PC-3 (cell line): ENCODE measurements at regions not wholly inside any gene's neighbourhood (a gene's known extent, or its start where the extent isn't known, plus 50 kb on each side); places are given as distances from the start of the nearest gene placed in this dataset.

Experiments used
- ATAC-seq: fragments of 200-7000 bp; cut with Tn5 transposase; 2 replicates; pipeline ENCODE4 v1.9.1; 2020; ENCODE audit warnings: mild to moderate bottlenecking, moderate library complexity
- BruUV-seq: library from RNA; stranded (reverse); fragments of 400-500 nt; replicated peaks from 2 replicates; lab custom pipeline; 2021; lab: Mats Ljungman, UMichigan
- CTCF ChIA-PET: fragments of 300-600 bp; sonication (Branson Sonifier 250); formaldehyde crosslinking; loops from one replicate; lab custom pipeline; 2022; ENCODE audit warnings: antibody characterized with exemption; lab: Charles Lee
- POLR2A ChIA-PET: fragments of 300-600 bp; sonication (Branson Sonifier 250); formaldehyde crosslinking; loops from one replicate; lab custom pipeline; 2022; ENCODE audit warnings: antibody characterized with exemption; ENCODE audit not compliant: unreplicated experiment; lab: Charles Lee
- DNase-seq: peaks from one replicate; pipeline ENCODE4 v3.0.0-alpha.2; 2015
- H2AFZ ChIP-seq: fragments of 300-600 bp; sonication (generic); 2 replicates; pipeline ENCODE4 v1.6.0; 2016; ENCODE audit warnings: antibody characterized with exemption, low read length
- H3F3A ChIP-seq: fragments of 300-600 bp; sonication (generic); one replicate; pipeline ENCODE4 v1.6.0; 2017; ENCODE audit warnings: antibody characterized with exemption, low read length, control low read depth, mild to moderate bottlenecking; ENCODE audit not compliant: unreplicated experiment
- H3K27ac ChIP-seq: fragments of 300-600 bp; sonication (generic); 2 replicates; pipeline ENCODE4 v1.5.1; 2016; ENCODE audit warnings: mild to moderate bottlenecking, low read length
- H3K27me3 ChIP-seq: fragments of 300-600 bp; sonication (generic); 2 replicates; pipeline ENCODE4 v1.6.1; 2016; ENCODE audit warnings: low read length, mixed read lengths
- H3K36me3 ChIP-seq: fragments of 300-600 bp; sonication (generic); 2 replicates; pipeline ENCODE4 v1.6.1; 2016; ENCODE audit warnings: low read depth, mixed run types, low read length, mixed read lengths
- H3K4me1 ChIP-seq: fragments of 300-600 bp; sonication (generic); 2 replicates; pipeline ENCODE4 v1.5.1; 2016; ENCODE audit warnings: low read length; ENCODE audit not compliant: insufficient read depth
- H3K4me2 ChIP-seq: fragments of 300-600 bp; sonication (generic); 2 replicates; pipeline ENCODE4 v1.6.0; 2016; ENCODE audit warnings: low read length
- H3K4me3 ChIP-seq: fragments of 300-600 bp; sonication (generic); 2 replicates; pipeline ENCODE4 v1.5.1; 2016; ENCODE audit warnings: mild to moderate bottlenecking, low read length, mixed read lengths
- H3K79me2 ChIP-seq: fragments of 300-600 bp; sonication (generic); 2 replicates; pipeline ENCODE4 v1.6.1; 2017; ENCODE audit warnings: low read length, mixed read lengths
- H3K9ac ChIP-seq: fragments of 300-600 bp; sonication (generic); 2 replicates; pipeline ENCODE4 v1.6.0; 2016; ENCODE audit warnings: mild to moderate bottlenecking, low read length
- H3K9me2 ChIP-seq: fragments of 300-600 bp; sonication (generic); replicated peaks from 2 replicates; pipeline ENCODE4 v1.6.1; 2016; ENCODE audit warnings: mixed run types, low read length, mixed read lengths
- H3K9me3 ChIP-seq: fragments of 300-600 bp; sonication (generic); 2 replicates; pipeline ENCODE4 v1.6.1; 2016; ENCODE audit warnings: low read length, mixed read lengths
- H4K20me1 ChIP-seq: fragments of 300-600 bp; sonication (generic); 2 replicates; pipeline ENCODE4 v1.6.1; 2016; ENCODE audit warnings: low read length, mixed read lengths
- EZH2 ChIP-seq: fragments of 300-600 bp; sonication (generic); IDR thresholded peaks from one replicate; pipeline ENCODE4 v1.6.1; 2017; ENCODE audit warnings: antibody characterized with exemption, mild to moderate bottlenecking, low read length; ENCODE audit not compliant: unreplicated experiment
- EZH2phosphoT487 ChIP-seq: fragments of 300-600 bp; sonication (generic); IDR thresholded peaks from 2 replicates; pipeline ENCODE4 v1.6.1; 2018; ENCODE audit warnings: mild to moderate bottlenecking, antibody characterized with exemption, low read length, borderline replicate concordance
- intact Hi-C: fragments of 100-400 bp; cut with micrococcal nuclease; formaldehyde crosslinking; loops from 2 replicates; pipeline ENCODE4 v1.9.0; 2023
- TF ChIP-seq, protein P1 (sequence below): fragments of 300-600 bp; sonication (generic); conservative IDR thresholded peaks from 2 replicates; pipeline ENCODE4 v1.5.1; 2017; ENCODE audit warnings: antibody characterized with exemption, low read depth, mild to moderate bottlenecking, low read length

DNA sequence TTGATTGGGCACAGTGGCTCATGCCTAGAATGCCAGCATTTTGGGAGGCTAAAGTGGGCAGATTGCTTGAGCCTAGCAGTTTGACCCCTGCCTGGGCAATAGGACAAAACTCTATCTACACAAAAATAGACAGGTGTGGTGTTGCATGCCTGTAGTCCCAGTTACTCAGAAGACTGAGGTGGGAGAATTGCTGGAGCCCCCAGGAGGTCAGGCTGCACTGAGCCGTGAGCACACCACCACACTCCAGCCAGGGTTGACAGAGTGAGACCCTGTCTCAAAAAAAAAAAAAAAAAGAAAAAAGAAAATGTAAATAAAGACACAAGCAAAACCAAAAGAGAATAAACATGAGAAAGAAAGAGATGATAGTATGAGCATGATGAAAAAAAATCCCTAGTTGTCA lies 802.4 kb upstream of the ANO3 start:
- Histone ChIP-seq H3K9ac (no peak overlapping the region), H4K20me1 (no peaks in the 10 kb centered on the region), H3K79me2 (no peaks in the 10 kb centered on the region), H3K4me1 (no peaks in the 10 kb centered on the region), H3F3A (no peaks in the 10 kb centered on the region), H3K4me3 (no peak overlapping the region), H3K9me3 (no peaks in the 10 kb centered on the region), H3K36me3 (no peaks in the 10 kb centered on the region), H3K27me3 (no peaks in the 10 kb centered on the region), H3K27ac (no peak overlapping the region), H3K4me2 (no peak overlapping the region), H3K9me2 (no peaks in the 10 kb centered on the region), H2AFZ (no peak overlapping the region)
- intact Hi-C loops: no loop called here
- no TSS peak for BruUV-seq
- CTCF ChIA-PET: no interaction called here
- DNase-seq (no peak), ATAC-seq (no peak)
- TF ChIP-seq EZH2 (no peak), EZH2phosphoT487 (no peak)
- TF ChIP-seq, protein P1, sequence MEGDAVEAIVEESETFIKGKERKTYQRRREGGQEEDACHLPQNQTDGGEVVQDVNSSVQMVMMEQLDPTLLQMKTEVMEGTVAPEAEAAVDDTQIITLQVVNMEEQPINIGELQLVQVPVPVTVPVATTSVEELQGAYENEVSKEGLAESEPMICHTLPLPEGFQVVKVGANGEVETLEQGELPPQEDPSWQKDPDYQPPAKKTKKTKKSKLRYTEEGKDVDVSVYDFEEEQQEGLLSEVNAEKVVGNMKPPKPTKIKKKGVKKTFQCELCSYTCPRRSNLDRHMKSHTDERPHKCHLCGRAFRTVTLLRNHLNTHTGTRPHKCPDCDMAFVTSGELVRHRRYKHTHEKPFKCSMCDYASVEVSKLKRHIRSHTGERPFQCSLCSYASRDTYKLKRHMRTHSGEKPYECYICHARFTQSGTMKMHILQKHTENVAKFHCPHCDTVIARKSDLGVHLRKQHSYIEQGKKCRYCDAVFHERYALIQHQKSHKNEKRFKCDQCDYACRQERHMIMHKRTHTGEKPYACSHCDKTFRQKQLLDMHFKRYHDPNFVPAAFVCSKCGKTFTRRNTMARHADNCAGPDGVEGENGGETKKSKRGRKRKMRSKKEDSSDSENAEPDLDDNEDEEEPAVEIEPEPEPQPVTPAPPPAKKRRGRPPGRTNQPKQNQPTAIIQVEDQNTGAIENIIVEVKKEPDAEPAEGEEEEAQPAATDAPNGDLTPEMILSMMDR: no peak
- POLR2A ChIA-PET: no interaction called here

DNA sequence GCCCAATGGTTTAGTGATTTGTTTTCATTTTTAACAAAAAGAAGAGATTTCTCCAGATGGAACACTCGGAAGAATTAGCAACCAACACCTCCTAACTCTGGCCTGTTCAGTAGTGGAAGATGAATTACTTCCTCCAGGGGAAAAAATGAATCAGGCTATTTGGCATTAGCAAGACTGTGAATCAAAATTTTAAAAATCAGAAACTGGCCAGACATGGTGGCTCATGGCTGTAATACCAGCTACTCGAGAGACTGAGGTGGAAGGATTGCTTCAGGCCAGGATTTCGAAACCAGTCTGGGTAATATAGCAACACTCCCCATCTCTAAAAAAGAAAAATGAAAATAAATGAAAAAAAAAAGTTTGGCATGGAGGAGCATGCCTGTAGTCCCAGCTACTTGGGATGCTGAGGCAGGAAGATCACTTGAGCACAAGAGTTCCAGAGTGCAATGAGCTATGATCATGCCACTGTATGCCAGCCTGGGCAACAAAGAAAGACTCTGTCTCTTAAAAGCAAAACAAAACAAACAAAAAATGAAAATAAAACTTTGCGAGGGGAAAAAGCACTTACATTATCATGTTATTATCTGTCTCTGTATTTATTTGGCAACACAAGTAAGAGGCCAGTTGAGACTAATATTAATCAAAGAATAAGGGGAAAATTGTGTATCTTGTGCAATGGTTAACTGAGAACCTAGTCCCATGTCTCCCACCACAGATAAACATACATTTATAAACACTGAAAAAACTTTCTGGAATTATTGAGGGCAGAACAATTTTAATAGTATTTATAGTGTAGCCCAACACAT lies 796.3 kb upstream of the ANO3 start:
- intact Hi-C loops: no loop called here
- no peaks in the 10 kb centered on the region for H3K4me1 ChIP-seq
- no peak overlapping the region for H3K4me2 ChIP-seq
- BruUV-seq: no TSS peak
- no peaks in the 10 kb centered on the region for H3F3A ChIP-seq
- no peak overlapping the region for H3K27ac ChIP-seq
- no peaks in the 10 kb centered on the region for H3K9me3 ChIP-seq
- no peak overlapping the region for H3K4me3 ChIP-seq
- H3K36me3 ChIP-seq: no peaks in the 10 kb centered on the region
- no peaks in the 10 kb centered on the region for H3K79me2 ChIP-seq
- ChIA-PET CTCF (no interaction called here), POLR2A (no interaction called here)
- no peaks in the 10 kb centered on the region for H3K27me3 ChIP-seq
- H3K9me2 ChIP-seq: no peaks in the 10 kb centered on the region
- TF ChIP-seq, protein P1: no peak
- TF ChIP-seq EZH2phosphoT487 (no peak), EZH2 (no peak)
- no peaks in the 10 kb centered on the region for H4K20me1 ChIP-seq
- DNase-seq: no peak
- H2AFZ ChIP-seq: no peak overlapping the region
- H3K9ac ChIP-seq: no peak overlapping the region
- ATAC-seq: no peak; the same call in 1 of the 2 replicates

DNA sequence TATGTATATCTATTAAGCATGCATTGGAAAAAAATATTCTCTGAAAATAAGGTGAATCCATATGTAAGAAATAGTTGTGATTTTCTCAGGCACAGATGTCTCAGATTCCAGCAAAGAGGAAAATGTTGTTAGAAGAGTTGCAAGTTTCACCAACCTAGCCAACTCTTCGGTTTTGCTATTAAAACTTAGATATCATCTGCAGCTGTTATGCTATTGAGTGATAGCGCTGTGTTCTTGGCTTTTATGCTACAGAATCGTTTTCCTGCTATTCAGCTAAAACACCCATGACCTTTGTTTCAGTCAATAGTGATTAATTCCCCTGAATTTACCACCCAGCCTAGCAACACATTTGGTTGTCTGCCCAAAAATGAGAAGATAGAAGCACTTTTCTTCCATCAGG lies 795.6 kb upstream of the ANO3 start:
- Histone ChIP-seq H4K20me1 (no peaks in the 10 kb centered on the region), H3F3A (no peaks in the 10 kb centered on the region), H3K9me2 (no peaks in the 10 kb centered on the region), H2AFZ (no peak overlapping the region), H3K9me3 (no peaks in the 10 kb centered on the region), H3K4me1 (no peaks in the 10 kb centered on the region), H3K4me2 (no peak overlapping the region), H3K9ac (no peak overlapping the region), H3K79me2 (no peaks in the 10 kb centered on the region), H3K4me3 (no peak overlapping the region), H3K27ac (no peak overlapping the region), H3K27me3 (no peaks in the 10 kb centered on the region), H3K36me3 (no peaks in the 10 kb centered on the region)
- ATAC-seq: no peak
- ChIA-PET POLR2A (no interaction called here), CTCF (no interaction called here)
- DNase-seq: no peak
- intact Hi-C loops: no loop called here
- TF ChIP-seq EZH2 (no peak), EZH2phosphoT487 (no peak)
- TF ChIP-seq, protein P1: no peak
- BruUV-seq: no TSS peak
